ENCODE measurements at regions not wholly inside any gene's neighbourhood (a gene's known extent, or its start where the extent isn't known, plus 50 kb on each side); places are given as distances from the start of the nearest gene placed in this dataset.
A peak's percentile ranks its signal among the peaks of the same experiment; 100 is the strongest.
"Not testable (repeated sequence)": the region's sequence is repeated elsewhere in the genome, so short reads cannot be mapped to it uniquely, and the experiment has no call there.

DNA sequence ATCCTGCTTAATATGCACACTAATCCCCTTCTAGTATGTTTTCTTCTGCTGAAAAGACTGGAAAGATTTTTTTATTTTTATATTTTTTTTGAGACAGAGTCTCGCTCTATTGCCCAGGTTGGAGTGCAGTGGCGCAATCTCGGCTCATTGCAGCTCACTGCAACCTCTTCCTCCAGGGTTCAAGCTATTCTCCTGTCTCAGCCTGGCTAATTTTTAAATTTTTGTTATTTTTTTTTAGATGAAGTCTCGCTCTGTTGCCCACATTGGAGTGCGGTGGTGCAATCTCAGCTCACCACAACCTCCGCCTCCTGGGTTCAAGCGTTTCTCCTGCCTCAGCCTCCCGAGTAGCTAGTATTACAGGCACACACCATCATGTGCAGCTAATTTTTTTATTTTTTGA, 1261.4 kb upstream of the ADGRL2 start:
- DNase-seq (ENCODE audit: low spot score) = not testable (repeated sequence)

DNA sequence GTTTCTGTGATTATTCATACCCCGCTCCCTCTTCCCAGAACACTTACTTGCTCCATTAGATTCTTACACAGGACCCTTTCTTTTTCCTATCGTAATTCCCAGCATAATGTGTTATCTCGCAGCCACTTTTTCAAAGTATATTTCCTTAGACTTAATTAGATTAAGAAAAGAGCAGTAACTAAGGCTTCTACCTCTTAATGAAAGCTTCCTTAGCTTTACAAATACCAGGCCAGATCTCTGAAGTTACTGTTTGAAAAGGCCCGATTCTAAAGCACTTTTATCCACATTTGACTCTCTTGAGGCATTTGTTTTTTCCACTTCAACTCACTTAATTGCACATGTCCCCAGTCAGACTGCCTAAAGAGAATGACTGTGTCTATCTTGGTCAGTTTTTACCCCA, 1264.3 kb upstream of the ADGRL2 start:
- peak; percentile 2 for DNase-seq (ENCODE audit: low spot score)

DNA sequence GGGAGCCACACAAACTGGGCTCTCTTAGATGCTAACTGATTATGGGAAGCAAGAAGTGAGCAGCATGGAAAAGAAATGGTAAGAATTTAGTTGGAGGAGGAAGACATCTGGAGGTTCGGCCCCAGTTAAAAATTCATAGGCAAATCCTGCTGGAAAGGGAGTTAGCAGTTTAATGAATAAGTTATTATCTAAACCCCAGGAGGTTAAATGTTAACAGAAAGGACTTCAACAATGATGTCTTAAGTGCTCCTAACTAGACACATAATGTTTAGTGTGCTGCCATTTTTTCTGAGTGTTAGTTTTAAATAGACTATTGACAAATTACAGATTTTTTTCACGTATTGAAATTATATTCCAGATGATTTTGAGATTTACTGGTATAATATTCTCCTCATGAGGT, 1265.3 kb upstream of the ADGRL2 start:
- DNase-seq (ENCODE audit: low spot score) = no peak

DNA sequence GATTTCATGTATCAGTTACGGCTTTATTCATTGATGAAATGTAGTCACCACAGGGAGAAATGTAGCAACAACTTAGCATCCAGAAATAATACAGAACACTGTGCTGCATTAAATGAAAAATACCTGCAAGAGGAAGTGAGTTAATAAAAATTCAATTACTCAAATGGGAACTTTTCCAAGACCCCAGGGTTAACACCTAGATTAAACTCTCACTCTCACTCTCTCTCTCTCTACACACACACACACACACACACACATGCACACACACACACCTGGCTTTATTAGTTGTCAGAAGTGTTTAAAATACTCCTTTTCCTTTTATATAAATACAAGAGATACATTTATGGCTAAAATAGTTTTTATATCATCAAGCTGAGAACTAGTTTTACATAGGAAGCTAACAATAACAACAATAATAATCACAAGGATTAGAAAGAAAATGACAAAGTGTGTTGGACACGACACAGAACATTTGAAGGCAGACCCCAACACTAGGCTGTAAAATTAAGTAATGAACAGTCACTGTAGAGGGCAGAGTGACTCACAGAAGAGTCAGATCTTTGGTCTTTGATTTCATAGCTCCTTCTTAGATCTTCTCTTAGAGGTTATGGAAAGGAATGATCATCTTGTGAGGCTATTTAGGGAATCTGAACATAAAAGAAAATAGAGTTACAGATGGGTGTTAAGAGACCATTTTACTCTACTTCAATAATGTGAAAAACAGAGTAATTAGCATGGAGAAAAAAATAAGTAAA, 1266.0 kb upstream of the ADGRL2 start:
- DNase-seq (ENCODE audit: low spot score) = no peak

- DNase-seq (ENCODE audit: low spot score) = no peak
Measured at GRCh38 chr1:80533775-80534334, 1266.9 kb upstream of the ADGRL2 start.

GRCh38 chr1:80533093-80533492, 1267.6 kb upstream of the ADGRL2 start:
- no peak for DNase-seq (ENCODE audit: low spot score)

- DNase-seq (ENCODE audit: low spot score) = no peak
Measured at GRCh38 chr1:80531182-80531581, 1269.6 kb upstream of the ADGRL2 start.

- no peak for DNase-seq (ENCODE audit: low spot score)
Measured at GRCh38 chr1:80529546-80529945, 1271.2 kb upstream of the ADGRL2 start.

- no peak for DNase-seq (ENCODE audit: low spot score)
Measured at GRCh38 chr1:80523861-80524260, 1276.9 kb upstream of the ADGRL2 start.

DNA sequence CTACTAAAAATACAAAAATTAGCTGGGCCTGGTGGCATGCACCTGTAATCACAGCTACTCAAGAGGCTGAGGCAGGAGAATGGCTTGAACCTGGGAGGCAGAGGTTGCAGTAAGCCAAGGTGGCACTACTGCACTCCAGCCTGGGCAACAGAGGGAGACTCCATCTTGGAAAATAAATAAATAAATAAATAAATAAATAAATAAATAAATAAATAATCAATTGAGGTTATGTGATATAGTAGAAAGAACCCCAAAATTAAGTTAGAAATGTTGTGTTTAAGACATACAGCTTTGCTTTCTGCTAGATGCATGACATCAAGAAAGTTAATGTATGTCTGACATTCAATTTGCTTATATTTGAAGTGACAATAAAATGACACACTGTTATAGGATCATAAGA, 1277.7 kb upstream of the ADGRL2 start:
- DNase-seq (ENCODE audit: low spot score) = not testable (repeated sequence)

- no peak for DNase-seq (ENCODE audit: low spot score)
Measured at GRCh38 chr1:80520949-80521348, 1279.8 kb upstream of the ADGRL2 start.

DNA sequence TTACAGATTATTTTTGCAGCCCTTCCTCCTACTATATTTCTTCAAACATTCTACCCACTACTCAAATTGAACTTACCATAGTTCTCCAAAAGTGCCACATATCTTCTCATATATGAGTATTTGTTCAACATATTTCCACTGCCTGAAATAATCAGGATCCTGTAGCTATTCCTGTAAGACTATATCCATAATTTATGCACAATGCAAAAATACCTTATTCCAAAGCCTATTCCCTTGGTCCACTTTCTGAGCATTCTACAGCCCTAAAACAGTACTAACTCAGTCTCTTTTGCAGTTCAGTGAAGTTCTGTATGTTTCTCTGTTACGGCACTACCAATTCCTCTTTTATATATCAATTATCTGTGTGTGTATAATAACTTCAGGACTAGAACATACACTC, 1283.7 kb upstream of the ADGRL2 start:
- no peak for DNase-seq (ENCODE audit: low spot score)

DNA sequence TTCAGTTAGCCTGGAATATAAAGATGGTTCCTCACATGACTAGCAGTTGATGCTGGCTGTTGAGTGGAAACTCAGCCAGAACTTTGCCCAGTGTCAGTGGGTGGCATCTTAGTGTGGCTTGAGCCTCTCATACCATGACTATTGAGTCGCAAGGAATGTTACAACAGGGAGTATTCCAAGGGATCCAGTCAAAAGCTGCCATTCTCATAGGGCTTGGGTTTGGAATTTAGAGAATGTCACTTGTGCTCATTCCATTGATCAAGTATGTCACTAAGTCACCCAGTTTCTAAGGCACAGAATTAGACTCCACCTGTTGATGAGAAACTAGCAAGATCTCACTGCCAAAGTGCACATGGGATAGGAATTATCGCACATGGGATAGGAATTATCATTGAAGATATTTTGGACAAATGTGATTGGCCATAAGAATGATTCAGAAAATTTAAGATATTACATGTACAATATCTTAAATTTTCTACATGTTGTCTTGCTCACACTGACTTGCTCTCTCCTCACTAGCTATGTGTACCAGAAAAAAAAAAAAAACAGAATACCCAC, 1290.7 kb upstream of the ADGRL2 start:
- no peak for DNase-seq (ENCODE audit: low spot score)

GRCh38 chr1:80506216-80506615, 1294.5 kb upstream of the ADGRL2 start:
- no peak for DNase-seq (ENCODE audit: low spot score)

- no peak for DNase-seq (ENCODE audit: low spot score)
Measured at GRCh38 chr1:80498673-80499072, 1302.1 kb upstream of the ADGRL2 start.

DNA sequence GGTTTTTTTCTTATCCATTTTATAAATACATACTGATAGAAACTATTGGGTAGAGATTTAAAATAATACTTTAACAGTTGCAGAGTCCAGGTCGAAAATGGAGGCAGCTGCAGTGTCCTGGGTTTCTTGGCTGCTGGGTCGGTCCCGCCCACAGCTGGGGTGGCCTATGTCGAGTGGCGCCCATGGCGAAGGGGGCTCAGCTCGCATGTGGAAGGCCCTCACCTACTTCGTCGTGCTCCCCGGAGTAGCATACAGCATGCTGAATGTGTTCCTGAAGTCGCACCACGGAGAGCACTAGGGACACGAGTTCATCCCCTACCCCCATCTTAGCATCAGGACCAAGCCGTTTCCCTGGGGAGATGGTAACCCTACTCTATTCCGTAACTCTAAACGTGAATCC, 1304.9 kb upstream of the ADGRL2 start:
- DNase-seq (ENCODE audit: low spot score) = no peak

DNA sequence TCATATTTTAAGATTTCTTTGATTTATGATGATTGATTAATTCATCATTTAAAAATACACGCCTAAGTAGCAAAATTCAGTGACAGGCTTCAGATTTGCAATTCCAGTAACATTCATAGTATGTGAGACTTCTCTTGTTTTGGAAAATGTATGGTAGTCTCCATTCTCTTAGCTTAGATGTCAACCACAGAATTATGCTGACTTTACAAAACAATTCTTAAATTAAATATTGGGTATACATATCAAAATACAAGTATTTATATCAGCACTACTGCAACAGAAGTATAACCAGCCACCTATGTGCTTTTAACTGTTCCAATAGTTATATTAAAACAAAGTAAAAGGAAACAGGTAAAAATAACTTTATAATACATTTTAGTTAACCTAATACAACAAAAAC, 1328.6 kb upstream of the ADGRL2 start:
- DNase-seq (ENCODE audit: low spot score) = no peak

- no peak for DNase-seq (ENCODE audit: low spot score)
Measured at GRCh38 chr1:80468356-80468755, 1332.4 kb upstream of the ADGRL2 start.

- no peak for DNase-seq (ENCODE audit: low spot score)
Measured at GRCh38 chr1:80462006-80462405, 1338.7 kb upstream of the ADGRL2 start.

DNA sequence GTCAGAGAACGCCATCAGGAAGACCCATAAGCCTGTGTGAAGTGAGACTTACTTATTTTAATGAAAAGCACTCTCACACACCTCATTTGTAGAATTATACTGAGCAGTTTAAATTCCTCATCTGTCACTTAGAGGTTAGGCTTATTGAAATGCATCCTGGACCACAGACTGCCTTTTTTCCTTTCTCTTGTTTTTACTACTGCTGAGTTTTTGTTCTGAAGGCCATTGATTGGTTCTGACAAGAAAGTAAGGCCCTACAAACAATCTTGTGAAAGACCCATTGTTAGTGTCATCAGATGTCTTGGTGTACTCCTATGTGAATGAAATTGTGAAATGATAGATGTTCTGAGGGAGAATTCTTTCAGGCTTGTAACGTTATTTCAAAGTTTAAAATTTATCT, 1343.3 kb upstream of the ADGRL2 start:
- no peak for DNase-seq (ENCODE audit: low spot score)

DNA sequence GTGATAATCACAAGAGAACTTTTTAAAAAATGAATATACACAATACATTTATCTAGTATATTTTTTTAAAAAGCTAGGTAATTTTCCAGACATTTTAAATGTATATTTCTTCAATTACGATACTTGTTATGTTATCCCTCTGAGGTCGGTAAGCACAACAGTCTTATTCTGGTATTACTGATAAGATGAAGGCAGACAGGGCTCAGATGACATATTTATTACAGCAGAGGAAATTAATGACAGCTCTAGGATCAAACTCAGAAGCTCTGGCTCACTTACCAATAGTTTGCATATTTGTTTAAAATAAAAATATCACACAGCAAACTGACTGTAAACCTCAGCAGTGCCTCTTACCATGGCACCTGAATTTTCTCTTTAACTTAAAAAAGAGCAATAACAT, 1347.0 kb upstream of the ADGRL2 start:
- DNase-seq (ENCODE audit: low spot score) = no peak

DNA sequence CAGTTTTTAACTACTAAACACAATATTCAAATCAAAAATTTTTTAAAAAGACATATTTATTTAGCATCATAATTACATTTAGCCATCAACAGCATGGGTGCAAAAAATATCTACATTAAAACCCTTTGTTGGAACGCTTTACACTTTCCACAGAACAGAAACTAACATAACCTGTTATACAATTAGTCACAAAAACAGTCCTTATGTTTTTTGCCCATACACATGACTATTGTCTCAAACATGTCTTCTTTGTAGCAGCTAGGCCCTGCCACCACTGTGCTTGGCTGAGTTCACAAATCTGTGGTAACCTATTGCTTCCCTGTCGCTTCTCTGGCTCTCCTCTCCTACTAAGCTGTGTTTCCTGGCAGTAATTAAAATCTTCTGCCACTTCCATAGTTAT, 1350.0 kb upstream of the ADGRL2 start:
- no peak for DNase-seq (ENCODE audit: low spot score)

DNA sequence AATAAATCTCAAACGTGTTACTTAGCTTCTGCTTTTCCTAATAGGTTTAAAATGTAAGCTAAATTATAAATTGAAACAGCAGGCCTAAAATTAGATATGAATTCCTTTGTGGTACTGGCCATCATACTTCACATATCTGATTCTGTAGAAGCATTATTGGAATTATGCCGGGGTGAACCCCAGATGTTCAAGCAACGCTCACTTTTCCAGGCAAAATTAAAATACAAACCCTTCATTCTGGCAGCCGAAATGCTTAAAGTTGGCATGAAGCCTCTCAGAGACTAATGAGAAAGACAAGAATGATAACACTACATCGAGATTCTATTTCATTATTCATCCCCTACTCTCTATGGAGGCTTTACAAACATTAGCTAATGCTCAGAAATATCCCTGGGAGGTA, 1352.7 kb upstream of the ADGRL2 start:
- no peak for DNase-seq (ENCODE audit: low spot score)

Data from SK-N-DZ (cell line).